Ovary (tissue), 7 donors: ENCODE measurements at regions not wholly inside any gene's neighbourhood (a gene's known extent, or its start where the extent isn't known, plus 50 kb on each side); places are given as distances from the start of the nearest gene placed in this dataset.
"Not testable (repeated sequence)": the region's sequence is repeated elsewhere in the genome, so short reads cannot be mapped to it uniquely, and the experiment has no call there.

Experiments
- DNase-seq, 5 donors: peaks; one replicate each; pipeline ENCODE4 v3.0.0-alpha.2; 2019 to 2020
- H3K27ac ChIP-seq, 2 donors: fragments of 200-600 bp; one replicate each; pipeline versions ENCODE4 v1.5.1 to v1.8.0; 2019 to 2022
- H3K27me3 ChIP-seq: fragments of 200-600 bp; one replicate; pipeline ENCODE4 v1.8.0; 2022
- H3K36me3 ChIP-seq: fragments of 200-600 bp; sonication (generic); one replicate; pipeline ENCODE4 v1.5.1; 2019
- H3K4me1 ChIP-seq: one replicate; pipeline ENCODE4 v1.8.1; 2013; ENCODE audit warnings: mild to moderate bottlenecking, moderate library complexity; ENCODE audit not compliant: insufficient read depth
- H3K4me3 ChIP-seq: fragments of 200-600 bp; sonication (generic); one replicate; pipeline ENCODE4 v1.5.1; 2017
- H3K9me3 ChIP-seq, 2 donors: fragments of 200-600 bp in 1 of 2; sonication (generic) in 1 of 2; one replicate each; pipeline versions ENCODE4 v1.5.1 to v1.8.1; 2013 to 2019; ENCODE audit warnings: mild to moderate bottlenecking in 1 of 2, moderate library complexity in 1 of 2
- EP300 ChIP-seq: sonication (generic); formaldehyde crosslinking; IDR thresholded peaks from one replicate; pipeline ENCODE4 v1.6.1; 2017; ENCODE audit warnings: antibody characterized with exemption
- POLR2A ChIP-seq: fragments of 450-650 bp; IDR thresholded peaks from one replicate; pipeline ENCODE4 v1.6.1; 2017; ENCODE audit warnings: antibody characterized with exemption, mild to moderate bottlenecking, moderate library complexity
- WGBS, 3 donors: extraction: QIAGEN DNeasy Blood & Tissue Kit in 1 of 3; methylation state at CpG; one replicate each; pipeline versions ENCODE4 v1.1.5 to v1.1.7; 2013 to 2017; 5-methylcytosine and 5-hydroxymethylcytosine counted together
- intact Hi-C, 4 donors: fragments of 100-400 bp; cut with DNase I; formaldehyde crosslinking; loops; one replicate each; pipeline versions ENCODE4 v1.11.0 to v1.15.1; 2022 to 2023
- TF ChIP-seq, protein P1 (sequence below), 3 donors: fragments of 450-650 bp in 2 of 3; fragments of 200-600 bp in 1 of 3; IDR thresholded peaks; one replicate each; pipeline versions ENCODE4 v1.5.1 to v1.8.0; 2016 to 2022; ENCODE audit warnings: antibody characterized with exemption in 3 of 3, mild to moderate bottlenecking in 1 of 3
- donor health status: DM: no; HTN: no; CAD: no; lungs with moderate emphysema.
- donor health status: DM: no; HTN: no; CAD: no.
- donor health status: Bipolar disorder and iron deficiency.
- donor health status: DM: no; HTN: no; CAD: no.
- donor health status: DM: yes; HTN: yes; CAD: no.

DNA sequence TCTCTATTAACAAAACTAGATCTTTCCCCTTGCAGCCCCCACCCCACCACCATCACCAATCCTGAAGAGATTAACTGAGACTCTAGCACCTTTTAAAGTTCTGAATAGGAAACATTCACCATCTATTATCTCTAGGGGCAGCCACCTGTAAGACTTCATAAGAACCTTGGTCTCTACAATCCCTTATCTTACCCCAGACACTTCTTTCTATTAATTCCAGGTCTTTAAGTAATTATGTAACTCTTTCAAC is 180.2 kb upstream of the FBXL17 start:
- TF ChIP-seq EP300 (no peak), POLR2A (no peak)
- TF ChIP-seq, protein P1, sequence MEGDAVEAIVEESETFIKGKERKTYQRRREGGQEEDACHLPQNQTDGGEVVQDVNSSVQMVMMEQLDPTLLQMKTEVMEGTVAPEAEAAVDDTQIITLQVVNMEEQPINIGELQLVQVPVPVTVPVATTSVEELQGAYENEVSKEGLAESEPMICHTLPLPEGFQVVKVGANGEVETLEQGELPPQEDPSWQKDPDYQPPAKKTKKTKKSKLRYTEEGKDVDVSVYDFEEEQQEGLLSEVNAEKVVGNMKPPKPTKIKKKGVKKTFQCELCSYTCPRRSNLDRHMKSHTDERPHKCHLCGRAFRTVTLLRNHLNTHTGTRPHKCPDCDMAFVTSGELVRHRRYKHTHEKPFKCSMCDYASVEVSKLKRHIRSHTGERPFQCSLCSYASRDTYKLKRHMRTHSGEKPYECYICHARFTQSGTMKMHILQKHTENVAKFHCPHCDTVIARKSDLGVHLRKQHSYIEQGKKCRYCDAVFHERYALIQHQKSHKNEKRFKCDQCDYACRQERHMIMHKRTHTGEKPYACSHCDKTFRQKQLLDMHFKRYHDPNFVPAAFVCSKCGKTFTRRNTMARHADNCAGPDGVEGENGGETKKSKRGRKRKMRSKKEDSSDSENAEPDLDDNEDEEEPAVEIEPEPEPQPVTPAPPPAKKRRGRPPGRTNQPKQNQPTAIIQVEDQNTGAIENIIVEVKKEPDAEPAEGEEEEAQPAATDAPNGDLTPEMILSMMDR (IDR thresholded peaks at IDR 0.05): no peak
- Histone ChIP-seq H3K27me3 (no peaks in the 10 kb centered on the region), H3K27ac (no peak overlapping the region), H3K4me1 (no peaks in the 10 kb centered on the region), H3K9me3 (no peaks in the 10 kb centered on the region), H3K36me3 (no peaks in the 10 kb centered on the region), H3K4me3 (no peak overlapping the region)
- DNase-seq: no peak
- intact Hi-C loops: no loop called here

DNA sequence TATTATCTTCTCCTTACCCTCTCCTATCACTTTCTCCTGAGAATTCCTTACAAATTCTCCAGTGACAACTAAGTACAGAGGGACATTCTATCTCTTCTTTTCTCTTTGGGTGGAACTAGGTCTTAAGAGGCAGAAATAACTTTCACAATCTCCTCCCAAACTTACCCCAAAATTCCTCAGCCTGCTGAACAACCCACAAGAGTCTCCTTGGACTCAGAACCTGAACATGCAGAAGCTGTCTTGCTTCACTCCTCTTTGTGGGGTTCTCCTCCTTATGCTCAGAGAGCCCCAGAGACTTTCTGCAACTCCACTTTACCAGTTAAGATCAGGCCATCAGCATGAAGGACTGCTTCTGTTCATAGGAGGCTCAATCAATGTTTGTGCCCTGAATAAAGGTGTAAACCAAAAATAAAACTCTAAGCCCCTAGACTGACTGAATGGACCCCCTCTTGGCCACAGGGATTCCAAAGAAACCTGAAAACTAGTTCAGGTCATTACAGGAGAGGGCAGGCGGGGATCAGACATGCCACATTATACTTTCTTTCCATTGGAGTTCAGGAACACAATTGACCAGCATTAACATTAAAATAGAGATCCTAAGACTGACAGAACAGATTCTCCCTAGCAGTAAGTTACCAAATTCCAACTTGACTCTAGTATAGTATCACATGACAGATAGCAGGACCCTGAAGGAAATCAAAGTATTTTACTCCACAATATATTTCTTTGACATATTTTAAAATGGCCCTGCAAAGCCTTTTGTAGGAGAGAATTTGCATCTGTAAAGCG is 179.7 kb upstream of the FBXL17 start:
- TF ChIP-seq, protein P1 (IDR thresholded peaks at IDR 0.05): no peak
- no peak for TF ChIP-seq EP300
- no peaks in the 10 kb centered on the region for H3K36me3 ChIP-seq
- H3K4me3 ChIP-seq: no peak overlapping the region
- no peaks in the 10 kb centered on the region for H3K9me3 ChIP-seq
- no peaks in the 10 kb centered on the region for H3K27me3 ChIP-seq
- WGBS, 3 donors: 88 to 97% (median 92%) methylated on average over 2 of the region's 2 CpGs
- no peak overlapping the region for H3K27ac ChIP-seq
- intact Hi-C loops: no loop called here
- H3K4me1 ChIP-seq: no peaks in the 10 kb centered on the region
- no peak for DNase-seq

DNA sequence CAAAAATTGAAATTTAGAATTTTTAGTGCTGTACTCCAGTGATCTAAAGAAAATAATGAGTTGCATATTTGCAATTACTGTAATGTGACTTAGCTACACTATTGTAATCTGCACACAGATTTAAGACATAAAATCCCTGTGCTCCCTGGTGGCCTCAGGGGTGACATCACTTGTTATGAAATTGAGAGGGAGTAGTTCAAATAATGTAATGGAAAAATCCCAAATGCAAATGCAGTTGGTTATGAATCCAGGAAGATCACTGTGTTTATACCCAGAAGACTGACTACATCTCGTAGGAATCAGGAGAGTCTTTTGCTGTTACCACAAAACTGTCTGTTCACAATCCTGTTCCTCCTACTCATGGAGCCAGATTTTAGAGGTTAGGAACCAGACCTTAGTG is 178.7 kb upstream of the FBXL17 start:
- Histone ChIP-seq H3K36me3 (no peaks in the 10 kb centered on the region), H3K27me3 (no peaks in the 10 kb centered on the region), H3K9me3 (no peaks in the 10 kb centered on the region), H3K27ac (no peak overlapping the region), H3K4me3 (no peak overlapping the region), H3K4me1 (no peaks in the 10 kb centered on the region)
- WGBS, 3 donors: 23 to 51% (median 34%) methylated on average over 1 of the region's 1 CpG
- intact Hi-C loops: no loop called here
- TF ChIP-seq, protein P1 (IDR thresholded peaks at IDR 0.05): no peak
- TF ChIP-seq EP300 (no peak), POLR2A (no peak)
- DNase-seq: no peak

DNA sequence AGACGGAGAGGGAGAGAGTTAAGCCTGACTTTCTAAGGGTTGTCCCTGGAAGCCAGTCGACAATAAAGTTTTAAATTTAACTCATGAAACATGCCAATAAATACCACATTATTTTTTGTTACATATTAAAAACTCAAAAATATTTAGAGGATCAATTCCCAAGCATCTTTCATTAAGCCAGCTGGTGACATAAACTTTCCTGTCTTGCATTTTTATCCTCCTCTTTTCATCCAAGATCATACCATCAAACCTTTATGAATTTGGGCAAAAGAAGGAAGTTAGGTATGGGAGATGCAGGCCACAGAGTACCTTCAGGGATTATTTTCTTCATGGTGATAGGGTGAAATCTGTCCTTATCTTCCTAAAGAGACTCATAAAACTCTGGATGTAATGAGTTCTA is 178.3 kb upstream of the FBXL17 start:
- TF ChIP-seq EP300: no peak
- no peak for TF ChIP-seq POLR2A
- TF ChIP-seq, protein P1 (IDR thresholded peaks at IDR 0.05): no peak
- Histone ChIP-seq H3K9me3 (no peaks in the 10 kb centered on the region), H3K27me3 (no peaks in the 10 kb centered on the region), H3K36me3 (no peaks in the 10 kb centered on the region), H3K27ac (no peak overlapping the region), H3K4me3 (no peak overlapping the region), H3K4me1 (no peaks in the 10 kb centered on the region)
- WGBS, 3 donors: 65 to 86% (median 79%) methylated on average over 2 of the region's 2 CpGs
- DNase-seq: no peak
- intact Hi-C loops: no loop called here

DNA sequence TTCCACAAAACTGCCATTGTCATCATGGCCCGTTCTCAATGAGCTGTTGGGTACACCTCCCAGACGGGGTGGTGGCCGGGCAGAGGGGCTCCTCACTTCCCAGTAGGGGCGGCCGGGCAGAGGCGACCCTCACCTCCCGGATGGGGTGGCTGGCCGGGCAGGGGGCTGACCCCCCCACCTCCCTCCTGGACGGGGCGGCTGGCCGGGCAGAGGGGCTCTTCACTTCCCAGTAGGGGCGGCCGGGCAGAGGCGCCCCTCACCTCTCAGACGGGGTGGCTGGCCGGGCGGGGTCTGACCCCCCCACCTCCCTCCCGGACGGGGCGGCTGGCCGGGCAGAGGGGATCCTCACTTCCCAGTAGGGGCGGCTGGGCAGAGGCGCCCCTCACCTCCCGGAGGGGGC is 176.9 kb upstream of the FBXL17 start:
- H3K4me1 ChIP-seq, H3K4me3 ChIP-seq, H3K27ac ChIP-seq, H3K9me3 ChIP-seq, intact Hi-C loops, H3K27me3 ChIP-seq, DNase-seq, H3K36me3 ChIP-seq: not testable (repeated sequence)
- WGBS, 3 donors: 93 to 97% methylated on average over 3 to 23 of the region's 24 CpGs; no CpG with 5 or more reads in 1 of the 3 donors

DNA sequence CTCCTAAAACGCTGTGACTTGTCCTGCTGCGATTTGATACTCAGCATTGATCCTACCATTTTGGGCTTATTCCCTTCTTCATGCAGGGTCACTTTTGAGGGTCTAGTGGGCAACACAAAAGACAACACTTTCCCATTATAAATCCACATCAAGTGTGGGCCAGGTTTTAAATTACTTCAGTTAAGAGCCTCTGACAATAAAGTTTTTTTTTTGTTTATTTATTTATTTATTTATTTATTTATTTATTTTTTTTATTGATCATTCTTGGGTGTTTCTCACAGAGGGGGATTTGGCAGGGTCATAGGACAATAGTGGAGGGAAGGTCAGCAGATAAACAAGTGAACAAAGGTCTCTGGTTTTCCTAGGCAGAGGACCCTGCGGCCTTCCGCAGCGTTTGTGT is 176.2 kb upstream of the FBXL17 start:
- H3K4me1 ChIP-seq, H3K36me3 ChIP-seq, H3K9me3 ChIP-seq, H3K27ac ChIP-seq, intact Hi-C loops, H3K27me3 ChIP-seq, DNase-seq, H3K4me3 ChIP-seq: not testable (repeated sequence)
- WGBS, 3 donors: 93 to 97% (median 94%) methylated on average over 2 of the region's 5 CpGs
